DOHH2 (cell line): ENCODE measurements at regions not wholly inside any gene's neighbourhood (a gene's known extent, or its start where the extent isn't known, plus 50 kb on each side); places are given as distances from the start of the nearest gene placed in this dataset.

Source experiments
- H3F3A ChIP-seq: fragments of 200-600 bp; sonication (generic), shearing (Covaris generic); 2 replicates; pipeline ENCODE4 v1.6.0; 2016; ENCODE audit warnings: antibody characterized with exemption, mild to moderate bottlenecking; ENCODE audit not compliant: control insufficient read depth, insufficient read depth
- H3K27ac ChIP-seq: fragments of 200-600 bp; sonication (generic); 2 replicates; pipeline ENCODE4 v1.5.1; 2014; ENCODE audit warnings: low read depth, mild to moderate bottlenecking, low read length, moderate library complexity
- H3K27me3 ChIP-seq: fragments of 200-600 bp; sonication (generic); 2 replicates; pipeline ENCODE4 v1.6.1; 2014; ENCODE audit warnings: mild to moderate bottlenecking, low read length, mixed read lengths; ENCODE audit not compliant: control insufficient read depth
- H3K36me3 ChIP-seq: fragments of 200-600 bp; sonication (generic); 2 replicates; pipeline ENCODE4 v1.6.1; 2014; ENCODE audit warnings: mild to moderate bottlenecking, low read length, moderate library complexity, mixed read lengths; ENCODE audit not compliant: control insufficient read depth
- H3K4me1 ChIP-seq: fragments of 200-600 bp; sonication (generic); 2 replicates; pipeline ENCODE4 v1.6.1; 2014; ENCODE audit warnings: mild to moderate bottlenecking, low read length, mixed read lengths; ENCODE audit not compliant: control insufficient read depth
- H3K4me2 ChIP-seq: fragments of 200-600 bp; sonication (generic); 2 replicates; pipeline ENCODE4 v1.6.0; 2014; ENCODE audit warnings: mild to moderate bottlenecking, low read length, moderate library complexity
- H3K4me3 ChIP-seq: fragments of 200-600 bp; sonication (generic); 2 replicates; pipeline ENCODE4 v1.5.1; 2014; ENCODE audit warnings: mild to moderate bottlenecking, low read length, mixed read lengths
- H3K79me2 ChIP-seq: fragments of 200-600 bp; sonication (generic); 2 replicates; pipeline ENCODE4 v1.6.1; 2014; ENCODE audit warnings: mild to moderate bottlenecking, low read length, mixed read lengths; ENCODE audit not compliant: control insufficient read depth
- H3K9me2 ChIP-seq: fragments of 200-600 bp; sonication (generic); replicated peaks from 2 replicates; pipeline ENCODE4 v1.6.1; 2014; ENCODE audit warnings: mild to moderate bottlenecking, low read length, mixed read lengths; ENCODE audit not compliant: control insufficient read depth
- H3K9me3 ChIP-seq: fragments of 200-600 bp; sonication (generic); 2 replicates; pipeline ENCODE4 v1.6.1; 2014; ENCODE audit warnings: antibody characterized with exemption, low read length, mixed read lengths; ENCODE audit not compliant: control insufficient read depth, insufficient read depth
- H4K20me1 ChIP-seq: fragments of 200-600 bp; sonication (generic); 2 replicates; pipeline ENCODE4 v1.6.0; 2014; ENCODE audit warnings: low read depth, mild to moderate bottlenecking, antibody characterized with exemption, low read length, moderate library complexity; ENCODE audit not compliant: control insufficient read depth, insufficient read depth
- EZH2phosphoT487 ChIP-seq: fragments of 200-600 bp; sonication (generic); IDR thresholded peaks from 2 replicates; pipeline ENCODE4 v1.6.1; 2017; ENCODE audit warnings: borderline replicate concordance, mild to moderate bottlenecking, antibody characterized with exemption, low read length, moderate library complexity, mixed read lengths
- TF ChIP-seq, protein P1 (sequence below): fragments of 200-600 bp; sonication (generic); IDR thresholded peaks from one replicate; pipeline ENCODE4 v1.5.1; 2014; ENCODE audit warnings: antibody characterized with exemption, mild to moderate bottlenecking, low read depth, low read length; ENCODE audit not compliant: poor library complexity, severe bottlenecking

DNA sequence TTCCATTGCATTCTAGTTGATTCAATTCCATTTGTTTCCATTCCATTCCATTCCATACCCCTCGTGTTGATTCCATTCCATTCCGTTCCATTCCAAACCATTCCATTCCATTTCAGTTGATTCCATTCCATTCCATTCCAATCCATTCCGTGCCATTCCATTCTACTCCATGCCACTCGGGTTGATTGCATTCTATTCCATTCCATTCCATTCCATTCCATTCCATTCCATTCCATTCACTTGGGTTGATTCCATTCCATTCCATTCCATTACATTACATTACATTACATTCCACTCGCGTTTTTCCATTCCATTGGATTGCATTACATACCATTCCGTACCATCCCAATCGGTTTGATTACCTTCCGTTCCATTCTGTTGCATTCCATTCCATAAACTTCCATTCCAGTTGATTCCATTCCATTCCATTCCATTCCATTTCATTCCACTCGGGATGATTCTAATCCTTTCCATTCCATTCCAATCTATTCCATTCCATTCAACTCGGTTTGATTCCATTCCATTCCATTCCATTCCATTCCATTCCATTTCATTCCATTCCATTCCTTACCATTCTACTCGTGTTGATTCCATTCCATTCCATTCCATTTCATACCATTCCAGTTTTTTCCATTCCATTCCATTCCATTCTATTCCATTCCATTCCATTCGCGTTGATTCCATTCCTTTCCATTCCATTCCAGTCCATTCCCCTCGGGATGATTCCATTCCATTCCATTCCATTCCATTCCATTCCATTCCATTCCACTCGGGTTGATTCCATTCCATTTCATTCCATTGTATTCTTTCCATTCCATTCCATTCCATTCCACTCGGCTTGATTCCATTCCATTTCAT, 1140.4 kb downstream of the RPIA start:
- Histone ChIP-seq H3K27me3 (no peaks in the 10 kb centered on the region), H4K20me1 (no peaks in the 10 kb centered on the region), H3K9me3 (no peaks in the 10 kb centered on the region; the same call in 1 of the 2 replicates), H3F3A (no peaks in the 10 kb centered on the region), H3K36me3 (no peaks in the 10 kb centered on the region), H3K9me2 (no peaks in the 10 kb centered on the region), H3K79me2 (no peaks in the 10 kb centered on the region), H3K4me1 (no peaks in the 10 kb centered on the region), H3K27ac (no peak overlapping the region), H3K4me2 (no peak overlapping the region), H3K4me3 (no peak overlapping the region)
- TF ChIP-seq, protein P1, sequence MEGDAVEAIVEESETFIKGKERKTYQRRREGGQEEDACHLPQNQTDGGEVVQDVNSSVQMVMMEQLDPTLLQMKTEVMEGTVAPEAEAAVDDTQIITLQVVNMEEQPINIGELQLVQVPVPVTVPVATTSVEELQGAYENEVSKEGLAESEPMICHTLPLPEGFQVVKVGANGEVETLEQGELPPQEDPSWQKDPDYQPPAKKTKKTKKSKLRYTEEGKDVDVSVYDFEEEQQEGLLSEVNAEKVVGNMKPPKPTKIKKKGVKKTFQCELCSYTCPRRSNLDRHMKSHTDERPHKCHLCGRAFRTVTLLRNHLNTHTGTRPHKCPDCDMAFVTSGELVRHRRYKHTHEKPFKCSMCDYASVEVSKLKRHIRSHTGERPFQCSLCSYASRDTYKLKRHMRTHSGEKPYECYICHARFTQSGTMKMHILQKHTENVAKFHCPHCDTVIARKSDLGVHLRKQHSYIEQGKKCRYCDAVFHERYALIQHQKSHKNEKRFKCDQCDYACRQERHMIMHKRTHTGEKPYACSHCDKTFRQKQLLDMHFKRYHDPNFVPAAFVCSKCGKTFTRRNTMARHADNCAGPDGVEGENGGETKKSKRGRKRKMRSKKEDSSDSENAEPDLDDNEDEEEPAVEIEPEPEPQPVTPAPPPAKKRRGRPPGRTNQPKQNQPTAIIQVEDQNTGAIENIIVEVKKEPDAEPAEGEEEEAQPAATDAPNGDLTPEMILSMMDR: no peak
- TF ChIP-seq EZH2phosphoT487: no peak

GRCh38 chr2:89833116-89833779, 1141.8 kb downstream of the RPIA start:
- Histone ChIP-seq H3K27me3 (no peaks in the 10 kb centered on the region), H3K4me1 (no peaks in the 10 kb centered on the region), H3K4me2 (no peak overlapping the region), H4K20me1 (no peaks in the 10 kb centered on the region), H3K4me3 (no peak overlapping the region), H3K9me3 (no peaks in the 10 kb centered on the region; the same call in 1 of the 2 replicates), H3K9me2 (no peaks in the 10 kb centered on the region), H3F3A (no peaks in the 10 kb centered on the region), H3K27ac (no peak overlapping the region), H3K79me2 (no peaks in the 10 kb centered on the region), H3K36me3 (no peaks in the 10 kb centered on the region)
- no peak for TF ChIP-seq EZH2phosphoT487
- TF ChIP-seq, protein P1: no peak

DNA sequence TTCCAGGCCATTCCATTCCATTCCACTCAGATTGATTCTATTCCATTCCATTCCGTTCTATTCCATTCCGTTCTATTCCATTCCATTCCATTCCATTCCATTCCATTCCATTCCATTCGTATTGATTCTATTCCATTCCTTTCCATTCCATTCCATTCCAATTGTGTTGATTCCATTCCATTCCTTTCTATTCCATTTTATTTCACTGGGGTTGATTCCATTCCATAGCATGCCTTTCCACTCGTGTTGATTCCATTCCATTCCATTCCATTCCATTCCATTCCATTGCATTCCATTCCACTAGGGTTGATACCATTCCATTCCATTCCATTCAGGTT, 1142.3 kb downstream of the RPIA start:
- Histone ChIP-seq H3K79me2 (no peaks in the 10 kb centered on the region), H3K36me3 (no peaks in the 10 kb centered on the region), H3K27me3 (no peaks in the 10 kb centered on the region), H3K4me2 (no peak overlapping the region), H3K27ac (no peak overlapping the region), H3F3A (no peaks in the 10 kb centered on the region), H3K4me1 (no peaks in the 10 kb centered on the region), H3K4me3 (no peak overlapping the region), H3K9me3 (no peaks in the 10 kb centered on the region; the same call in 1 of the 2 replicates), H3K9me2 (no peaks in the 10 kb centered on the region), H4K20me1 (no peaks in the 10 kb centered on the region)
- TF ChIP-seq, protein P1: no peak
